Panc1 (cell line): ENCODE measurements at regions not wholly inside any gene's neighbourhood (a gene's known extent, or its start where the extent isn't known, plus 50 kb on each side); places are given as distances from the start of the nearest gene placed in this dataset.

Experiments
- ATAC-seq: fragments of 200-7000 bp; cut with Tn5 transposase; 2 replicates; pipeline ENCODE4 v1.9.1; 2020; ENCODE audit warnings: mild to moderate bottlenecking, moderate library complexity
- BruUV-seq: library from RNA; stranded (reverse); fragments of 400-500 nt; replicated peaks from 2 replicates; lab custom pipeline; 2021; lab: Mats Ljungman, UMichigan
- CTCF ChIA-PET: fragments of 300-600 bp; sonication (Branson Sonifier 250); formaldehyde crosslinking; loops from one replicate; lab custom pipeline; 2022; ENCODE audit warnings: antibody characterized with exemption; lab: Charles Lee
- POLR2A ChIA-PET: fragments of 300-600 bp; sonication (Branson Sonifier 250); formaldehyde crosslinking; loops from one replicate; lab custom pipeline; 2022; ENCODE audit warnings: antibody characterized with exemption; lab: Charles Lee
- DNase-seq: peaks from one replicate; pipeline ENCODE4 v3.0.0-alpha.2; 2010; ENCODE audit warnings: low read depth, low spot score
- H3K27ac ChIP-seq: 2 replicates; pipeline ENCODE4 v1.5.1; 2011; ENCODE audit warnings: mild to moderate bottlenecking, low read length, inconsistent platforms
- H3K27me3 ChIP-seq: fragments of 200-500 bp; sonication (Bioruptor generic); 2 replicates; pipeline ENCODE4 v1.6.0; 2014; ENCODE audit warnings: low read length, inconsistent platforms; ENCODE audit not compliant: control insufficient read depth, insufficient read depth
- H3K36me3 ChIP-seq: fragments of 200-500 bp; sonication (Bioruptor generic); 2 replicates; pipeline ENCODE4 v1.5.1; 2014; ENCODE audit warnings: inconsistent platforms, mild to moderate bottlenecking, low read length, moderate library complexity; ENCODE audit not compliant: control insufficient read depth, insufficient read depth
- H3K4me1 ChIP-seq: 2 replicates; pipeline ENCODE4 v1.5.1; 2011; ENCODE audit warnings: inconsistent platforms, mild to moderate bottlenecking, low read length, moderate library complexity; ENCODE audit not compliant: control insufficient read depth, insufficient read depth
- H3K4me3 ChIP-seq, 2 experiments: 2 replicates each; pipeline ENCODE4 v1.5.1; 2011 to 2012; ENCODE audit warnings: low read depth in 2 of 2, low read length in 2 of 2, mild to moderate bottlenecking in 2 of 2, inconsistent platforms in 1 of 2, moderate library complexity in 1 of 2
- H3K9me3 ChIP-seq: fragments of 200-500 bp; sonication (Bioruptor generic); 2 replicates; pipeline ENCODE4 v1.5.1; 2014; ENCODE audit warnings: low read depth, mild to moderate bottlenecking, inconsistent platforms, low read length, moderate library complexity; ENCODE audit not compliant: control insufficient read depth, insufficient read depth
- POLR2AphosphoS5 ChIP-seq: IDR thresholded peaks from 2 replicates; pipeline ENCODE4 v1.6.1; 2012; ENCODE audit warnings: mild to moderate bottlenecking, low read depth, low read length, moderate library complexity
- SIN3A ChIP-seq: IDR thresholded peaks from 2 replicates; pipeline ENCODE4 v1.6.1; 2012; ENCODE audit warnings: low read depth, mild to moderate bottlenecking, low read length, moderate library complexity, borderline replicate concordance; ENCODE audit not compliant: insufficient read depth
- TCF7L2 ChIP-seq: IDR thresholded peaks from 2 replicates; pipeline ENCODE4 v1.6.1; 2011; ENCODE audit warnings: mild to moderate bottlenecking, low read depth, low read length, inconsistent platforms
- in situ Hi-C: cut with HindIII; loops from 2 replicates; pipeline ENCODE4 v1.10.0; 2016; ENCODE audit warnings: low sequenced_read_pairs, low pct_unique_long_range_greater_than_20kb
- intact Hi-C: fragments of 100-400 bp; cut with micrococcal nuclease; formaldehyde crosslinking; loops from one replicate; pipeline ENCODE4 v1.10.0; 2022; ENCODE audit not compliant: unreplicated experiment
- TF ChIP-seq, protein P1 (sequence below): fragments of 450-650 bp; IDR thresholded peaks from 2 replicates; pipeline ENCODE4 v1.5.1; 2017; ENCODE audit warnings: mild to moderate bottlenecking
- TF ChIP-seq, protein P2 (sequence below), 2 experiments: IDR thresholded peaks; 2 replicates each; pipeline ENCODE4 v1.6.1; 2011 to 2012; ENCODE audit warnings: low read depth in 2 of 2, control low read depth in 1 of 2, low read length in 1 of 2, mild to moderate bottlenecking in 1 of 2, moderate library complexity in 1 of 2; ENCODE audit not compliant: insufficient read depth in 1 of 2

- Histone ChIP-seq H3K9me3 (no peaks in the 10 kb centered on the region), H3K27ac (no peak overlapping the region), H3K27me3 (no peaks in the 10 kb centered on the region), H3K4me1 (no peaks in the 10 kb centered on the region), H3K4me3 (no peak overlapping the region), H3K36me3 (no peaks in the 10 kb centered on the region)
- no peak for DNase-seq
- in situ Hi-C loops (no loop called here), intact Hi-C loops (no loop called here)
- no TSS peak for BruUV-seq
- TF ChIP-seq SIN3A (no peak), POLR2AphosphoS5 (no peak), TCF7L2 (no peak)
- TF ChIP-seq, protein P1, sequence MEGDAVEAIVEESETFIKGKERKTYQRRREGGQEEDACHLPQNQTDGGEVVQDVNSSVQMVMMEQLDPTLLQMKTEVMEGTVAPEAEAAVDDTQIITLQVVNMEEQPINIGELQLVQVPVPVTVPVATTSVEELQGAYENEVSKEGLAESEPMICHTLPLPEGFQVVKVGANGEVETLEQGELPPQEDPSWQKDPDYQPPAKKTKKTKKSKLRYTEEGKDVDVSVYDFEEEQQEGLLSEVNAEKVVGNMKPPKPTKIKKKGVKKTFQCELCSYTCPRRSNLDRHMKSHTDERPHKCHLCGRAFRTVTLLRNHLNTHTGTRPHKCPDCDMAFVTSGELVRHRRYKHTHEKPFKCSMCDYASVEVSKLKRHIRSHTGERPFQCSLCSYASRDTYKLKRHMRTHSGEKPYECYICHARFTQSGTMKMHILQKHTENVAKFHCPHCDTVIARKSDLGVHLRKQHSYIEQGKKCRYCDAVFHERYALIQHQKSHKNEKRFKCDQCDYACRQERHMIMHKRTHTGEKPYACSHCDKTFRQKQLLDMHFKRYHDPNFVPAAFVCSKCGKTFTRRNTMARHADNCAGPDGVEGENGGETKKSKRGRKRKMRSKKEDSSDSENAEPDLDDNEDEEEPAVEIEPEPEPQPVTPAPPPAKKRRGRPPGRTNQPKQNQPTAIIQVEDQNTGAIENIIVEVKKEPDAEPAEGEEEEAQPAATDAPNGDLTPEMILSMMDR = no peak
- TF ChIP-seq, protein P2, sequence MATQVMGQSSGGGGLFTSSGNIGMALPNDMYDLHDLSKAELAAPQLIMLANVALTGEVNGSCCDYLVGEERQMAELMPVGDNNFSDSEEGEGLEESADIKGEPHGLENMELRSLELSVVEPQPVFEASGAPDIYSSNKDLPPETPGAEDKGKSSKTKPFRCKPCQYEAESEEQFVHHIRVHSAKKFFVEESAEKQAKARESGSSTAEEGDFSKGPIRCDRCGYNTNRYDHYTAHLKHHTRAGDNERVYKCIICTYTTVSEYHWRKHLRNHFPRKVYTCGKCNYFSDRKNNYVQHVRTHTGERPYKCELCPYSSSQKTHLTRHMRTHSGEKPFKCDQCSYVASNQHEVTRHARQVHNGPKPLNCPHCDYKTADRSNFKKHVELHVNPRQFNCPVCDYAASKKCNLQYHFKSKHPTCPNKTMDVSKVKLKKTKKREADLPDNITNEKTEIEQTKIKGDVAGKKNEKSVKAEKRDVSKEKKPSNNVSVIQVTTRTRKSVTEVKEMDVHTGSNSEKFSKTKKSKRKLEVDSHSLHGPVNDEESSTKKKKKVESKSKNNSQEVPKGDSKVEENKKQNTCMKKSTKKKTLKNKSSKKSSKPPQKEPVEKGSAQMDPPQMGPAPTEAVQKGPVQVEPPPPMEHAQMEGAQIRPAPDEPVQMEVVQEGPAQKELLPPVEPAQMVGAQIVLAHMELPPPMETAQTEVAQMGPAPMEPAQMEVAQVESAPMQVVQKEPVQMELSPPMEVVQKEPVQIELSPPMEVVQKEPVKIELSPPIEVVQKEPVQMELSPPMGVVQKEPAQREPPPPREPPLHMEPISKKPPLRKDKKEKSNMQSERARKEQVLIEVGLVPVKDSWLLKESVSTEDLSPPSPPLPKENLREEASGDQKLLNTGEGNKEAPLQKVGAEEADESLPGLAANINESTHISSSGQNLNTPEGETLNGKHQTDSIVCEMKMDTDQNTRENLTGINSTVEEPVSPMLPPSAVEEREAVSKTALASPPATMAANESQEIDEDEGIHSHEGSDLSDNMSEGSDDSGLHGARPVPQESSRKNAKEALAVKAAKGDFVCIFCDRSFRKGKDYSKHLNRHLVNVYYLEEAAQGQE (IDR thresholded peaks at IDR 0.05; ENCODE audit: insufficient read depth in 1 of 2, low read depth in 2 of 2, low read length in 1 of 2) = no peak
- CTCF ChIA-PET = no interaction called here
- no peak for ATAC-seq
- POLR2A ChIA-PET = no interaction called here
Measured at GRCh38 chr12:115472852-115473251, 788.9 kb upstream of the TBX3 start.

GRCh38 chr12:115470977-115471376 is 787.0 kb upstream of the TBX3 start:
- ChIA-PET CTCF (no interaction called here), POLR2A (no interaction called here)
- no TSS peak for BruUV-seq
- Histone ChIP-seq H3K36me3 (no peaks in the 10 kb centered on the region), H3K9me3 (no peaks in the 10 kb centered on the region), H3K4me1 (no peaks in the 10 kb centered on the region), H3K4me3 (no peak overlapping the region), H3K27me3 (no peaks in the 10 kb centered on the region), H3K27ac (no peak overlapping the region)
- intact Hi-C loops = no loop called here
- in situ Hi-C loops = no loop called here
- no peak for TF ChIP-seq POLR2AphosphoS5
- TF ChIP-seq, protein P2 (IDR thresholded peaks at IDR 0.05; ENCODE audit: insufficient read depth in 1 of 2, low read depth in 2 of 2, low read length in 1 of 2) = no peak
- TF ChIP-seq SIN3A = no peak
- TF ChIP-seq, protein P1 = no peak
- TF ChIP-seq TCF7L2 = no peak
- ATAC-seq = no peak
- no peak for DNase-seq
